HCT116 (cell line): ENCODE measurements at regions not wholly inside any gene's neighbourhood (a gene's known extent, or its start where the extent isn't known, plus 50 kb on each side); places are given as distances from the start of the nearest gene placed in this dataset.

ENCODE experiments used
- ATAC-seq: fragments of 200-7000 bp; cut with Tn5 transposase; 2 replicates; pipeline ENCODE4 v1.9.1; 2020; ENCODE audit warnings: mild to moderate bottlenecking, moderate library complexity
- BruUV-seq: library from RNA; stranded (reverse); fragments of 400-500 nt; replicated peaks from 2 replicates; lab custom pipeline; 2021; lab: Mats Ljungman, UMichigan
- CTCF ChIA-PET: fragments of 300-600 bp; sonication (Branson Sonifier 250); formaldehyde crosslinking; loops from one replicate; lab custom pipeline; 2021; ENCODE audit warnings: antibody characterized with exemption; lab: Charles Lee
- POLR2A ChIA-PET: fragments of 300-600, 350-600 bp; sonication (Branson Sonifier 250); formaldehyde crosslinking; loops from one replicate; lab custom pipeline; 2021; ENCODE audit warnings: antibody characterized with exemption; lab: Charles Lee
- RAD21 ChIA-PET, 2 experiments: fragments of 300-600 bp; sonication (Branson Sonifier 250); formaldehyde crosslinking; loops; one replicate each; lab custom pipeline; 2023; ENCODE audit warnings: low total read pairs in 2 of 2; ENCODE audit not compliant: uncharacterized antibody in 2 of 2, unreplicated experiment in 2 of 2, low non-redundant PET in 1 of 2; lab: Charles Lee
- DNase-seq: peaks from one replicate; pipeline ENCODE4 v3.0.0-alpha.2; 2010; ENCODE audit warnings: low read depth, low spot score
- H2AFZ ChIP-seq: fragments of 200-600 bp; shearing (Covaris generic), sonication (generic); 2 replicates; pipeline ENCODE4 v1.6.1; 2017; ENCODE audit warnings: low read depth, mixed run types, mixed read lengths, antibody characterized with exemption, low read length; ENCODE audit not compliant: poor library complexity, severe bottlenecking
- H3K27ac ChIP-seq: 2 replicates; pipeline ENCODE4 v1.5.1; 2012; ENCODE audit warnings: low read depth, low read length
- H3K27me3 ChIP-seq: fragments of 200-600 bp; sonication (generic); 2 replicates; pipeline ENCODE4 v1.6.1; 2016; ENCODE audit warnings: mixed run types, low read length, mixed read lengths; ENCODE audit not compliant: insufficient read depth
- H3K36me3 ChIP-seq, 2 experiments: fragments of 200-500 bp in 1 of 2; fragments of 200-600 bp in 1 of 2; sonication (Bioruptor generic) in 1 of 2; sonication (generic) in 1 of 2; 2 replicates each; pipeline versions ENCODE4 v1.5.1 to v1.6.1; 2014 to 2016; ENCODE audit warnings: low read length in 2 of 2, inconsistent platforms in 1 of 2, mixed read lengths in 1 of 2, mixed run types in 1 of 2; ENCODE audit not compliant: insufficient read depth in 2 of 2, control insufficient read depth in 1 of 2
- H3K4me1 ChIP-seq, 2 experiments: fragments of 200-600 bp in 1 of 2; sonication (generic) in 1 of 2; 2 replicates each; pipeline versions ENCODE4 v1.5.1 to v1.6.1; 2012 to 2017; ENCODE audit warnings: low read length in 2 of 2, inconsistent platforms in 1 of 2, mild to moderate bottlenecking in 1 of 2, mixed read lengths in 1 of 2, mixed run types in 1 of 2, moderate library complexity in 1 of 2; ENCODE audit not compliant: insufficient read depth in 2 of 2, control insufficient read depth in 1 of 2
- H3K4me2 ChIP-seq: fragments of 200-600 bp; sonication (generic); 2 replicates; pipeline ENCODE4 v1.6.1; 2017; ENCODE audit warnings: mixed run types, low read length, mixed read lengths
- H3K4me3 ChIP-seq, 2 experiments: fragments of 200-600 bp in 1 of 2; sonication (generic) in 1 of 2; replicated peaks in 1 of 2; 2 replicates each; pipeline ENCODE4 v1.5.1; 2011 to 2016; ENCODE audit warnings: low read length in 2 of 2, control low read depth in 1 of 2, low read depth in 1 of 2, mild to moderate bottlenecking in 1 of 2, mixed read lengths in 1 of 2, mixed run types in 1 of 2
- H3K79me2 ChIP-seq: fragments of 200-600 bp; sonication (generic); 2 replicates; pipeline ENCODE4 v1.6.1; 2017; ENCODE audit warnings: mild to moderate bottlenecking, mixed run types, low read length, moderate library complexity, mixed read lengths; ENCODE audit not compliant: insufficient read depth
- H3K9ac ChIP-seq: fragments of 200-600 bp; sonication (generic); 2 replicates; pipeline ENCODE4 v1.6.1; 2016; ENCODE audit warnings: low read length, mixed read lengths
- H3K9me2 ChIP-seq: fragments of 200-600 bp; sonication (generic), shearing (Covaris generic); 2 replicates; pipeline ENCODE4 v1.6.1; 2017; ENCODE audit warnings: mixed run types, mild to moderate bottlenecking, moderate library complexity; ENCODE audit not compliant: insufficient read depth
- H3K9me3 ChIP-seq, 2 experiments: fragments of 200-500 bp in 1 of 2; fragments of 200-600 bp in 1 of 2; sonication (Bioruptor generic) in 1 of 2; sonication (generic) in 1 of 2; 2 replicates each; pipeline ENCODE4 v1.6.1; 2014 to 2017; ENCODE audit warnings: low read length in 2 of 2, mixed read lengths in 2 of 2, inconsistent platforms in 1 of 2, low read depth in 1 of 2, mild to moderate bottlenecking in 1 of 2, mixed run types in 1 of 2, moderate library complexity in 1 of 2; ENCODE audit not compliant: control insufficient read depth in 1 of 2, insufficient read depth in 1 of 2
- H4K20me1 ChIP-seq: fragments of 200-600 bp; sonication (generic), shearing (Covaris generic); 2 replicates; pipeline ENCODE4 v1.6.1; 2017; ENCODE audit warnings: mixed run types, mild to moderate bottlenecking, moderate library complexity; ENCODE audit not compliant: insufficient read depth
- CEBPB ChIP-seq: IDR thresholded peaks from 2 replicates; pipeline ENCODE4 v1.6.1; 2012; ENCODE audit warnings: low read depth
- EGR1 ChIP-seq: IDR thresholded peaks from 2 replicates; pipeline ENCODE4 v1.6.1; 2012; ENCODE audit warnings: low read depth
- POLR2AphosphoS5 ChIP-seq: IDR thresholded peaks from 2 replicates; pipeline ENCODE4 v1.6.1; 2011; ENCODE audit warnings: mild to moderate bottlenecking, low read depth, low read length, moderate library complexity
- SIN3A ChIP-seq: IDR thresholded peaks from 2 replicates; pipeline ENCODE4 v1.6.1; 2012; ENCODE audit warnings: low read depth
- SRF ChIP-seq: IDR thresholded peaks from 2 replicates; pipeline ENCODE4 v1.6.1; 2012; ENCODE audit warnings: low read depth
- ZNF274 ChIP-seq: fragments of 200-500 bp; sonication (Bioruptor generic); IDR thresholded peaks from 2 replicates; pipeline ENCODE4 v1.6.1; 2014; ENCODE audit warnings: mild to moderate bottlenecking, low read depth, low read length, inconsistent platforms
- intact Hi-C: fragments of 100-400 bp; cut with micrococcal nuclease; formaldehyde crosslinking; loops from 2 replicates; pipeline ENCODE4 v1.10.0; 2022
- TF ChIP-seq, protein P1 (sequence below): IDR thresholded peaks from 2 replicates; pipeline ENCODE4 v1.6.1; 2012
- TF ChIP-seq, protein P2 (sequence below): IDR thresholded peaks from 2 replicates; pipeline ENCODE4 v1.6.1; 2011; ENCODE audit warnings: mild to moderate bottlenecking, low read length, moderate library complexity; ENCODE audit not compliant: insufficient replicate concordance; ENCODE audit errors: extremely low read depth

DNA sequence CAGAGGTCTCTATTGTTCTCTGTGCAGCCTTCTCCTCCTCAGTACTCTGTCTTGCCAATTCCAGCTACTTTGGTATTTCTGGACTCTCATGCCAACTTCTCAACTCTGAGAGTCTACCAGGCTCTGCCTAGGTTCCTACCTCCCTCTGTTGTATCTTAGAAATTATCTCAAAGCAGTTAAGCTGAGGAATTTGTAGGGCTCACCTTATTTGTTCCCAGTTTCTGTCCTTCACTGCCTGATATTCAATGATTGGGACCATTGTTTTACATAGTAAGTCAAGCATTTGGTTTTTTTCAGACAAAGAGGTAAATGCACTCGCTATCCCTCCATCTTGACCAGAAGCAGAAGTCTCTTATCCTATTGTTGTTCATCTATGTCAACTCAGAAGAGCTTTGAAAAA, 205.0 kb upstream of the PGR start:
- ATAC-seq (no peak), DNase-seq (no peak)
- intact Hi-C loops: no loop called here
- H2AFZ ChIP-seq: no peak overlapping the region
- H3K9me3 ChIP-seq: no peaks in the 10 kb centered on the region
- no peak overlapping the region for H3K9ac ChIP-seq
- no peak overlapping the region for H3K4me3 ChIP-seq
- H3K27me3 ChIP-seq: 0 out of 2 replicates have a peak, but pooled peaks cover 7% of the 10 kb centered on the region
- no peak overlapping the region for H3K27ac ChIP-seq
- ChIA-PET RAD21 (no interaction called here), POLR2A (interaction anchor here (0.6 kb wide), 1 partner anchor 888 kb away, joined by 4 read pairs; no protein-coding TSS in a partner anchor), CTCF (no interaction called here)
- no peak overlapping the region for H3K4me2 ChIP-seq
- H4K20me1 ChIP-seq: no peaks in the 10 kb centered on the region
- no peaks in the 10 kb centered on the region for H3K36me3 ChIP-seq
- no peaks in the 10 kb centered on the region for H3K4me1 ChIP-seq
- TF ChIP-seq POLR2AphosphoS5 (no peak), ZNF274 (no peak), CEBPB (no peak)
- TF ChIP-seq, protein P1, sequence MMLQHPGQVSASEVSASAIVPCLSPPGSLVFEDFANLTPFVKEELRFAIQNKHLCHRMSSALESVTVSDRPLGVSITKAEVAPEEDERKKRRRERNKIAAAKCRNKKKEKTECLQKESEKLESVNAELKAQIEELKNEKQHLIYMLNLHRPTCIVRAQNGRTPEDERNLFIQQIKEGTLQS: no peak
- TF ChIP-seq, protein P2, sequence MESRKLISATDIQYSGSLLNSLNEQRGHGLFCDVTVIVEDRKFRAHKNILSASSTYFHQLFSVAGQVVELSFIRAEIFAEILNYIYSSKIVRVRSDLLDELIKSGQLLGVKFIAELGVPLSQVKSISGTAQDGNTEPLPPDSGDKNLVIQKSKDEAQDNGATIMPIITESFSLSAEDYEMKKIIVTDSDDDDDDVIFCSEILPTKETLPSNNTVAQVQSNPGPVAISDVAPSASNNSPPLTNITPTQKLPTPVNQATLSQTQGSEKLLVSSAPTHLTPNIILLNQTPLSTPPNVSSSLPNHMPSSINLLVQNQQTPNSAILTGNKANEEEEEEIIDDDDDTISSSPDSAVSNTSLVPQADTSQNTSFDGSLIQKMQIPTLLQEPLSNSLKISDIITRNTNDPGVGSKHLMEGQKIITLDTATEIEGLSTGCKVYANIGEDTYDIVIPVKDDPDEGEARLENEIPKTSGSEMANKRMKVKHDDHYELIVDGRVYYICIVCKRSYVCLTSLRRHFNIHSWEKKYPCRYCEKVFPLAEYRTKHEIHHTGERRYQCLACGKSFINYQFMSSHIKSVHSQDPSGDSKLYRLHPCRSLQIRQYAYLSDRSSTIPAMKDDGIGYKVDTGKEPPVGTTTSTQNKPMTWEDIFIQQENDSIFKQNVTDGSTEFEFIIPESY: no peak
- no peaks in the 10 kb centered on the region for H3K9me2 ChIP-seq
- no TSS peak for BruUV-seq
- H3K79me2 ChIP-seq: no peaks in the 10 kb centered on the region

DNA sequence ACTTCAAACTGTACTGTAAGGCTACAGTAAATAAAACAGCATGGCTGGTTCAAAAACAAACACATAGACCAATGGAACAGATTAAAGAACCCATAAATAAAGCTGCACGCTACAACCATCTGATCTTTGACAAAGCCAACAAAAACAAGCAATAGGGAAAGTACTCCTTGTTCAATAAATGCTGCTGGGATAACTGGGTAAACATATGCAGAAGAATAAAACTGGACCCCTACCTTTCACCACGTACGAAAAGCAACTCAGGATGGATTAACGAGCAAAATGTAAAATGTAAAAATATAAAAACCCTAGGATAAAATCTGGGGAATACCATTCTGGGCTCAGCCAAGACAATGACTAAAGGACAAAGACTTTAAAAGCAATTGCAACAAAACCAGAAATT, 201.8 kb upstream of the PGR start:
- no peak overlapping the region for H3K4me3 ChIP-seq
- H2AFZ ChIP-seq: no peak overlapping the region
- ChIA-PET CTCF (no interaction called here), POLR2A (no interaction called here), RAD21 (no interaction called here)
- H3K79me2 ChIP-seq: no peaks in the 10 kb centered on the region
- intact Hi-C loops: no loop called here
- H3K9ac ChIP-seq: no peak overlapping the region
- ATAC-seq (no peak), DNase-seq (no peak)
- H4K20me1 ChIP-seq: no peaks in the 10 kb centered on the region
- no TSS peak for BruUV-seq
- H3K9me2 ChIP-seq: no peaks in the 10 kb centered on the region
- no peak overlapping the region for H3K4me2 ChIP-seq
- H3K27ac ChIP-seq: no peak overlapping the region
- H3K4me1 ChIP-seq: no peaks in the 10 kb centered on the region
- H3K27me3 ChIP-seq: peaks cover 17% of the 10 kb centered on the region
- no peaks in the 10 kb centered on the region for H3K36me3 ChIP-seq
- H3K9me3 ChIP-seq: no peaks in the 10 kb centered on the region
- TF ChIP-seq ZNF274 (no peak), POLR2AphosphoS5 (no peak), EGR1 (no peak), SRF (no peak), SIN3A (no peak)
- TF ChIP-seq, all 23 proteins: peak for 0
